ENCODE measurements at regions not wholly inside any gene's neighbourhood (a gene's known extent, or its start where the extent isn't known, plus 50 kb on each side); places are given as distances from the start of the nearest gene placed in this dataset.

- H3K36me3 ChIP-seq: no peaks in the 10 kb centered on the region
- 50% methylated on average over 1 of the region's 1 CpG for WGBS
Measured at GRCh38 chr16:60510208-60510607, 1526.0 kb downstream of the CDH8 start.

GRCh38 chr16:60491273-60491672 lies 1545.0 kb downstream of the CDH8 start:
- 66% methylated on average over 3 of the region's 3 CpGs for WGBS
- no peaks in the 10 kb centered on the region for H3K27me3 ChIP-seq
- no peak for DNase-seq (ENCODE audit: low spot score in 2 of 2)
- no peaks in the 10 kb centered on the region for H3K4me1 ChIP-seq
- TF ChIP-seq POLR2A (IDR thresholded peaks at IDR 0.05): no peak
- TF ChIP-seq EP300 (IDR thresholded peaks at IDR 0.05): no peak
- TF ChIP-seq POLR2AphosphoS5 (IDR thresholded peaks at IDR 0.05): no peak
- TF ChIP-seq CTCF (IDR thresholded peaks at IDR 0.05): no peak
- H3K9me3 ChIP-seq: peaks cover 2% of the 10 kb centered on the region
- H3K4me3 ChIP-seq: no peak overlapping the region
- no peaks in the 10 kb centered on the region for H3K36me3 ChIP-seq
- no peak overlapping the region for H3K27ac ChIP-seq

More at GRCh38 chr16:60510208-60510607, 1526.0 kb downstream of the CDH8 start:
- TF ChIP-seq POLR2A (IDR thresholded peaks at IDR 0.05) (no peak), POLR2AphosphoS5 (IDR thresholded peaks at IDR 0.05) (no peak), CTCF (IDR thresholded peaks at IDR 0.05) (no peak), EP300 (IDR thresholded peaks at IDR 0.05) (no peak)
- no peak for DNase-seq (ENCODE audit: low spot score in 2 of 2)
- Histone ChIP-seq H3K4me3 (no peak overlapping the region), H3K4me1 (no peaks in the 10 kb centered on the region), H3K9me3 (no peaks in the 10 kb centered on the region), H3K27me3 (no peaks in the 10 kb centered on the region), H3K27ac (no peak overlapping the region)

- H3K36me3 ChIP-seq: no peaks in the 10 kb centered on the region
- no peak for TF ChIP-seq EP300 (IDR thresholded peaks at IDR 0.05)
- TF ChIP-seq POLR2A (IDR thresholded peaks at IDR 0.05): no peak
- TF ChIP-seq CTCF (IDR thresholded peaks at IDR 0.05): no peak
- TF ChIP-seq POLR2AphosphoS5 (IDR thresholded peaks at IDR 0.05): no peak
- no peaks in the 10 kb centered on the region for H3K9me3 ChIP-seq
- DNase-seq (ENCODE audit: low spot score in 2 of 2): no peak
- 58% methylated on average over 1 of the region's 1 CpG for WGBS
- no peaks in the 10 kb centered on the region for H3K27me3 ChIP-seq
- H3K4me3 ChIP-seq: no peak overlapping the region
- no peak overlapping the region for H3K27ac ChIP-seq
- no peaks in the 10 kb centered on the region for H3K4me1 ChIP-seq
Measured at GRCh38 chr16:60485872-60486489, 1550.3 kb downstream of the CDH8 start.

- Histone ChIP-seq H3K9me3 (no peaks in the 10 kb centered on the region), H3K27me3 (no peaks in the 10 kb centered on the region), H3K27ac (no peak overlapping the region), H3K36me3 (no peaks in the 10 kb centered on the region), H3K4me3 (no peak overlapping the region), H3K4me1 (no peaks in the 10 kb centered on the region)
- DNase-seq (ENCODE audit: low spot score in 2 of 2): no peak
- no peak for TF ChIP-seq CTCF (IDR thresholded peaks at IDR 0.05)
- no peak for TF ChIP-seq POLR2AphosphoS5 (IDR thresholded peaks at IDR 0.05)
- TF ChIP-seq POLR2A (IDR thresholded peaks at IDR 0.05): no peak
- TF ChIP-seq EP300 (IDR thresholded peaks at IDR 0.05): no peak
- 58% methylated on average over 2 of the region's 2 CpGs for WGBS
Measured at GRCh38 chr16:60484901-60485300, 1551.3 kb downstream of the CDH8 start.

GRCh38 chr16:60481591-60481990 lies 1554.6 kb downstream of the CDH8 start:
- no peak overlapping the region for H3K27ac ChIP-seq
- H3K27me3 ChIP-seq: no peaks in the 10 kb centered on the region
- H3K9me3 ChIP-seq: no peaks in the 10 kb centered on the region
- TF ChIP-seq EP300 (IDR thresholded peaks at IDR 0.05) (no peak), POLR2A (IDR thresholded peaks at IDR 0.05) (no peak), POLR2AphosphoS5 (IDR thresholded peaks at IDR 0.05) (no peak), CTCF (IDR thresholded peaks at IDR 0.05) (no peak)
- H3K36me3 ChIP-seq: no peaks in the 10 kb centered on the region
- no peaks in the 10 kb centered on the region for H3K4me1 ChIP-seq
- no peak for DNase-seq (ENCODE audit: low spot score in 2 of 2)
- H3K4me3 ChIP-seq: no peak overlapping the region
- WGBS: 56% methylated on average over 2 of the region's 2 CpGs
